GM21515 (cell line): ENCODE measurements at regions not wholly inside any gene's neighbourhood (a gene's known extent, or its start where the extent isn't known, plus 50 kb on each side); places are given as distances from the start of the nearest gene placed in this dataset.
"Not testable (repeated sequence)": the region's sequence is repeated elsewhere in the genome, so short reads cannot be mapped to it uniquely, and the experiment has no call there.

Experiments used
- ATAC-seq: cut with Tn5 transposase; IDR thresholded peaks from one replicate; pipeline ENCODE4 v1.9.1; 2021; ENCODE audit not compliant: unreplicated experiment

GRCh38 chr1:166763318-166763717 lies 76.0 kb upstream of the POGK start:
- no peak for ATAC-seq

- ATAC-seq, result no peak
Measured at GRCh38 chr1:166766942-166767341, 72.3 kb upstream of the POGK start.

- not testable (repeated sequence) for ATAC-seq
Measured at GRCh38 chr1:166784646-166785045, 54.6 kb upstream of the POGK start.

- no peak for ATAC-seq
Measured at GRCh38 chr1:166785987-166786386, 53.3 kb upstream of the POGK start.

- no peak for ATAC-seq
Measured at GRCh38 chr1:166789286-166789685, 50.0 kb upstream of the POGK start.
